Esophagus squamous epithelium (tissue), 4 donors: ENCODE measurements at regions not wholly inside any gene's neighbourhood (a gene's known extent, or its start where the extent isn't known, plus 50 kb on each side); places are given as distances from the start of the nearest gene placed in this dataset.

Source experiments
- POLR2A ChIP-seq, 4 donors: fragments of 450-650 bp; IDR thresholded peaks; one replicate each; pipeline ENCODE4 v1.6.1; 2017; ENCODE audit warnings: antibody characterized with exemption in 4 of 4, mild to moderate bottlenecking in 4 of 4, moderate library complexity in 3 of 4
- TF ChIP-seq, protein P1 (sequence below), 6 experiments: fragments of 450-650 bp in 4 of 6; fragments of 200-600 bp in 2 of 6; sonication (generic) in 2 of 6; IDR thresholded peaks; one replicate each; pipeline ENCODE4 v1.5.1; 2016 to 2019; ENCODE audit warnings: antibody characterized with exemption in 6 of 6, mild to moderate bottlenecking in 4 of 6, moderate library complexity in 4 of 6

DNA sequence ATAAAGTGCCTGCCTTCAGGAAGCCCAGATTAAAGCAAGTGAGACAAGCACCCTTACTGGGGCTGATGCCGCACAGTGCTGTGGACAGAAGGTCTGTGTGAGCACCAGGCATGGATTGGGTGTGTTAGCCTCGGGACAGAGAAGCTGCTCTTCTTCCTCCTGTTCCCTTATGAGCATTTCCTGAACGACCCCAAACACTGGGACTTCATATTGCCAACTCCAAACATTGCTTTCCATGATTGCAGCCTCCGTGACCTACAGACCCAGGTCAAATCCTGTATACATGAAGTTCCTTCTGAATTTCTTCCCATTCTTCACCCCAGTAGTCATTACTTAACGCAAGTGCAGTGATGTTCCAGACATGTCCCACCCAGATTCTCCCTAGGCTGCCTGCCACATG is 129.8 kb upstream of the ALKAL2 start:
- TF ChIP-seq POLR2A (IDR thresholded peaks at IDR 0.05) = no peak
- TF ChIP-seq, protein P1, sequence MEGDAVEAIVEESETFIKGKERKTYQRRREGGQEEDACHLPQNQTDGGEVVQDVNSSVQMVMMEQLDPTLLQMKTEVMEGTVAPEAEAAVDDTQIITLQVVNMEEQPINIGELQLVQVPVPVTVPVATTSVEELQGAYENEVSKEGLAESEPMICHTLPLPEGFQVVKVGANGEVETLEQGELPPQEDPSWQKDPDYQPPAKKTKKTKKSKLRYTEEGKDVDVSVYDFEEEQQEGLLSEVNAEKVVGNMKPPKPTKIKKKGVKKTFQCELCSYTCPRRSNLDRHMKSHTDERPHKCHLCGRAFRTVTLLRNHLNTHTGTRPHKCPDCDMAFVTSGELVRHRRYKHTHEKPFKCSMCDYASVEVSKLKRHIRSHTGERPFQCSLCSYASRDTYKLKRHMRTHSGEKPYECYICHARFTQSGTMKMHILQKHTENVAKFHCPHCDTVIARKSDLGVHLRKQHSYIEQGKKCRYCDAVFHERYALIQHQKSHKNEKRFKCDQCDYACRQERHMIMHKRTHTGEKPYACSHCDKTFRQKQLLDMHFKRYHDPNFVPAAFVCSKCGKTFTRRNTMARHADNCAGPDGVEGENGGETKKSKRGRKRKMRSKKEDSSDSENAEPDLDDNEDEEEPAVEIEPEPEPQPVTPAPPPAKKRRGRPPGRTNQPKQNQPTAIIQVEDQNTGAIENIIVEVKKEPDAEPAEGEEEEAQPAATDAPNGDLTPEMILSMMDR (IDR thresholded peaks at IDR 0.05) = no peak
